Fibroblast of lung (primary cell): ENCODE measurements at regions not wholly inside any gene's neighbourhood (a gene's known extent, or its start where the extent isn't known, plus 50 kb on each side); places are given as distances from the start of the nearest gene placed in this dataset.

ENCODE experiments used
- EZH2 ChIP-seq: IDR thresholded peaks from 2 replicates; pipeline ENCODE4 v1.5.1; 2012; ENCODE audit warnings: low read length, control low read depth, mild to moderate bottlenecking; ENCODE audit errors: missing control alignments
- TF ChIP-seq, protein P1 (sequence below), 2 donors: IDR thresholded peaks in 1 of 2; conservative IDR thresholded peaks in 1 of 2; 1 replicate in 1 of 2; 2 replicates in 1 of 2; pipeline ENCODE4 v1.5.1; 2011 to 2012; ENCODE audit warnings: low read length in 2 of 2, control low read depth in 1 of 2, inconsistent platforms in 1 of 2, low read depth in 1 of 2, mild to moderate bottlenecking in 1 of 2

DNA sequence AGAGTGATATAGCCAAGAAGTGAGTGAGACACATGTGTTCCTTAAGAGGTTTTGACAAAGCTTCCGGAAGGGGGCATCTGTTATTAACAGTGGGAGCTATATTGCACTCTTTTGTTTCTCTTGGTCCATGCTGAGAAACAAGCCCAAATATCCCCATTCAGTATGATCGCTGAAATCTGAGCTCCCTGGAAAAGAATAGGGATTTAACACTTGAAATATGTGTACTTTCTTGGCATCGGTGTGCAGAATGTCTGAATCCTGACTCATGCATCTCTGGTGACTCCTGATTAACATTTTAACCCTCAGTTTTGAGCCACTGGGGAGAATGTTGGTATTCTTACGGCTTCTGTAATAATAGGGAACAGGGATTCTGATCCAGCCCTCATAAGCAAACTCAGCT, 448.1 kb downstream of the TSN start:
- TF ChIP-seq, protein P1, sequence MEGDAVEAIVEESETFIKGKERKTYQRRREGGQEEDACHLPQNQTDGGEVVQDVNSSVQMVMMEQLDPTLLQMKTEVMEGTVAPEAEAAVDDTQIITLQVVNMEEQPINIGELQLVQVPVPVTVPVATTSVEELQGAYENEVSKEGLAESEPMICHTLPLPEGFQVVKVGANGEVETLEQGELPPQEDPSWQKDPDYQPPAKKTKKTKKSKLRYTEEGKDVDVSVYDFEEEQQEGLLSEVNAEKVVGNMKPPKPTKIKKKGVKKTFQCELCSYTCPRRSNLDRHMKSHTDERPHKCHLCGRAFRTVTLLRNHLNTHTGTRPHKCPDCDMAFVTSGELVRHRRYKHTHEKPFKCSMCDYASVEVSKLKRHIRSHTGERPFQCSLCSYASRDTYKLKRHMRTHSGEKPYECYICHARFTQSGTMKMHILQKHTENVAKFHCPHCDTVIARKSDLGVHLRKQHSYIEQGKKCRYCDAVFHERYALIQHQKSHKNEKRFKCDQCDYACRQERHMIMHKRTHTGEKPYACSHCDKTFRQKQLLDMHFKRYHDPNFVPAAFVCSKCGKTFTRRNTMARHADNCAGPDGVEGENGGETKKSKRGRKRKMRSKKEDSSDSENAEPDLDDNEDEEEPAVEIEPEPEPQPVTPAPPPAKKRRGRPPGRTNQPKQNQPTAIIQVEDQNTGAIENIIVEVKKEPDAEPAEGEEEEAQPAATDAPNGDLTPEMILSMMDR (conservative IDR thresholded peaks at IDR 0.05 in 1 of 2, IDR thresholded peaks at IDR 0.05 in 1 of 2; ENCODE audit: low read depth in 1 of 2, low read length in 2 of 2): peak in 1 of 2 donors; percentile 1
- no peak for TF ChIP-seq EZH2
